Ramos (cell line): ENCODE measurements at regions not wholly inside any gene's neighbourhood (a gene's known extent, or its start where the extent isn't known, plus 50 kb on each side); places are given as distances from the start of the nearest gene placed in this dataset.
"Not testable (repeated sequence)": the region's sequence is repeated elsewhere in the genome, so short reads cannot be mapped to it uniquely, and the experiment has no call there.

ENCODE experiments used
- in situ Hi-C: fragments of 300-500 bp; cut with MboI; formaldehyde crosslinking; loops from one replicate; pipeline ENCODE4 v1.14.3; 2022; ENCODE audit warnings: low sequenced_read_pairs; ENCODE audit not compliant: unreplicated experiment

GRCh38 chr10:3372281-3372680 lies 199.7 kb upstream of the PITRM1 start:
- in situ Hi-C loops: no loop called here

- in situ Hi-C loops: not testable (repeated sequence)
Observed at GRCh38 chr10:3371624-3372023, 199.0 kb upstream of the PITRM1 start.

- in situ Hi-C loops: no loop called here
Observed at GRCh38 chr10:3366735-3367405, 194.3 kb upstream of the PITRM1 start.

- in situ Hi-C loops: no loop called here
Observed at GRCh38 chr10:3366043-3366442, 193.5 kb upstream of the PITRM1 start.

- in situ Hi-C loops: no loop called here
Observed at GRCh38 chr10:3365630-3366029, 193.0 kb upstream of the PITRM1 start.

- in situ Hi-C loops: no loop called here
Observed at GRCh38 chr10:3364768-3365480, 192.3 kb upstream of the PITRM1 start.

- in situ Hi-C loops: no loop called here
Observed at GRCh38 chr10:3363311-3364045, 190.9 kb upstream of the PITRM1 start.

GRCh38 chr10:3362394-3362793 lies 189.8 kb upstream of the PITRM1 start:
- in situ Hi-C loops: no loop called here

GRCh38 chr10:3361640-3362039 lies 189.1 kb upstream of the PITRM1 start:
- in situ Hi-C loops: no loop called here

- in situ Hi-C loops: no loop called here
Observed at GRCh38 chr10:3357737-3358136, 185.2 kb upstream of the PITRM1 start.

GRCh38 chr10:3355536-3355935 lies 183.0 kb upstream of the PITRM1 start:
- in situ Hi-C loops: no loop called here

- in situ Hi-C loops: no loop called here
Observed at GRCh38 chr10:3354174-3354900, 181.8 kb upstream of the PITRM1 start.

GRCh38 chr10:3353235-3353634 lies 180.7 kb upstream of the PITRM1 start:
- in situ Hi-C loops: no loop called here

GRCh38 chr10:3350617-3351258 lies 178.2 kb upstream of the PITRM1 start:
- in situ Hi-C loops: no loop called here

GRCh38 chr10:3350205-3350604 lies 177.6 kb upstream of the PITRM1 start:
- in situ Hi-C loops: no loop called here

- in situ Hi-C loops: no loop called here
Observed at GRCh38 chr10:3348564-3348963, 176.0 kb upstream of the PITRM1 start.

GRCh38 chr10:3347413-3348182 lies 175.0 kb upstream of the PITRM1 start:
- in situ Hi-C loops: no loop called here

GRCh38 chr10:3346851-3347250 lies 174.3 kb upstream of the PITRM1 start:
- in situ Hi-C loops: no loop called here

GRCh38 chr10:3342771-3343170 lies 170.2 kb upstream of the PITRM1 start:
- in situ Hi-C loops: no loop called here
